SW 1271 (cell line): ENCODE measurements at regions not wholly inside any gene's neighbourhood (a gene's known extent, or its start where the extent isn't known, plus 50 kb on each side); places are given as distances from the start of the nearest gene placed in this dataset.

Experiments used
- DNase-seq, 2 experiments: peaks; one replicate each; lab custom pipeline; 2025; lab: John Stamatoyannopoulos, UW

DNA sequence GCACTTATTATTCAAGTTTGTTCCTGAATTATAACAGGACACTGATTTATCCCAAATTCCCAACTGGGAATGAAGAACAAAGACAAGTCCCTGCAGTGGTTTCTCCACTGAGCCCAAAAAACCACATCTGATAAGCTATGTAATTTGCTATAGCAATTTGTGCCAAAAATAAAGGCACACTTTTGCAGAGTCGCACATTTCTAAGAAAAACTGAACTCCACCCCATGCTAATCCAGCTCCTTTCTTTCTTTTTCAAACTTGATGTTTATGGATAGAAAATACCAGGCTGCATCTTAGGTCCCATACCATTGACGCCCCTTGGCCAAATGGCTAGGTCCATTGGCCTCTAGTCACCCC is 170.2 kb upstream of the CITED2 start:
- DNase-seq, result no peak

- no peak for DNase-seq
These were observed 167.9 kb upstream of the CITED2 start for GRCh38 chr6:139542351-139542750.

- no peak for DNase-seq
These were observed 166.4 kb upstream of the CITED2 start for GRCh38 chr6:139540894-139541293.

- DNase-seq, result no peak
These were observed 165.8 kb upstream of the CITED2 start for GRCh38 chr6:139540276-139540675.

DNA sequence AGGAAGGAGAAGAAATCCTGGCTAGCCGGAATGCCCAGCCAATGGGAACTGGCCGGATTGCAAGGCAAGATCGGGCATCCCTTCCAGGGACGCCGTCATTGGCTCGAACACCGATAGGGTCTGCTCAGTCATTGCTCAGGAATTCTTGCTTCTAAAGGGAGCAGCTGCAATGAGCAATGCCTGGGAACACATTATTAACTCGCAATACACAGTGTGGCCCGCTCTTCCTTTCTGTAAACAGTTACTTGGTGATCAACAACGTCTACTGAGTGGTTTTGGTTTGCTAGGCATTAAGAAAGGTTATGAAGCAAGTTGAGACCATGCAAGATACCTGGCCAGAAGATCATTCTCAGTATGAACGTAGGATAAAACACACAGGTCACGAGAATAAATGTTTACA is 165.4 kb upstream of the CITED2 start:
- DNase-seq, result no peak

DNA sequence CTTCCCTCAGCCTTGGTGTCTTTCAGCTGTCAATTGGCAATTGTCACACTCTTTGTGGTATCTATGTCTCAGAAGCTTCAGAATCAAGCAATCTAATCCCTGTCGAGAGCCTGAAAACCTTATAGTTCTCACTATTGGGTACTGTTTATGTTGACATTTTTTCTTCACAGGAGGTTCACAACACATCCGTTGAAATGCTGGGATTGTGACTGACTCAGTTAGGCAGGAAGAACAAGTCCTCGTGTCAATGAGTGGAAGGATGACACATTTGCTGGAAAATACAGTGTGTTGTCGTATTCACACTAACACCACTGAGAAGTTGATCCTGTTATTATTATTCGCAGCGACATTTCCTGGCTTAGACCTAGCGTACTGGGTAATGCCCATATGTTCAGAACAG is 163.9 kb upstream of the CITED2 start:
- no peak for DNase-seq

DNA sequence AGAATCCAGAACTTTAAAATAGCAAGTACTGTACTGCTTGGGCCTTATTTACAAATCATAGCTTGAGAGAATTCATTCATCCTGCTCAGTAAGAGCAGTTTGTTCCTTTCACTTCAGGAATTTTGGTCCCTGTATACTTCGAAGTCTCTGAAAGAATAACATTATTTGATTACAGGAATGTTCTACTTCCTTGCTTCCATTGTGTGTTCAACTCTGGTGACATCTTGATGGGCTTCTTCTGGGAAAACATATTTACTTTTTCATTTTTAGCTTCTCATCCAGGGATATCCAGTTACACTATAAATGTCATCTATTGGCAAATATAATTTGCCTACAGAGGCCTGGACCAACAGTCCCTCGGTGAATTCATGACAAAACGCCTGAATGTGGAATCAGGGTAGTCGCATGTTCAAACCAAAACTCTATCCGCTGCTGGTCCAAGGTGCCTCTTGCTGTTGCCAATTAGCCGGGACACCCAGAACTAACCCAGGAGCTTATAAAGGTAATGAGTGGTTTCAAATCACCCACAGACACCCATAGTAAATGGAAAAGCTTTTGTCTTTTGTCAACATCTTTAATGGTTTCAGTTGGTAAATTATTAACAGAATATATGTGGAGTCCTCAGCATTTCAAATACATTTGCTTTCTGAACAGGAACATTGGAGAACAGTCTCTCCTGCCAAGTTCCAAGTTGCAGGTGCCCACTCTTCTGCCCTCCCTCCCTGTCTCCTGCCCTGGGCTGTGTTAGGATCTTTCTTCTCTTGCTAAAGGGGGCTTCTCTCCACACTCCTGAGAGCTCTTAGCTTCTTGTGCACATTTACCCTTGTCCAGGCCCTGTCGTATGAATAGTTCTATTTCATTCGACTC is 162.5 kb upstream of the CITED2 start:
- DNase-seq, result no peak

GRCh38 chr6:139534472-139535115 is 160.1 kb upstream of the CITED2 start:
- no peak for DNase-seq

- DNase-seq, result no peak
These were observed 159.4 kb upstream of the CITED2 start for GRCh38 chr6:139533573-139534471.

GRCh38 chr6:139533171-139533570 is 158.7 kb upstream of the CITED2 start:
- no peak for DNase-seq

DNA sequence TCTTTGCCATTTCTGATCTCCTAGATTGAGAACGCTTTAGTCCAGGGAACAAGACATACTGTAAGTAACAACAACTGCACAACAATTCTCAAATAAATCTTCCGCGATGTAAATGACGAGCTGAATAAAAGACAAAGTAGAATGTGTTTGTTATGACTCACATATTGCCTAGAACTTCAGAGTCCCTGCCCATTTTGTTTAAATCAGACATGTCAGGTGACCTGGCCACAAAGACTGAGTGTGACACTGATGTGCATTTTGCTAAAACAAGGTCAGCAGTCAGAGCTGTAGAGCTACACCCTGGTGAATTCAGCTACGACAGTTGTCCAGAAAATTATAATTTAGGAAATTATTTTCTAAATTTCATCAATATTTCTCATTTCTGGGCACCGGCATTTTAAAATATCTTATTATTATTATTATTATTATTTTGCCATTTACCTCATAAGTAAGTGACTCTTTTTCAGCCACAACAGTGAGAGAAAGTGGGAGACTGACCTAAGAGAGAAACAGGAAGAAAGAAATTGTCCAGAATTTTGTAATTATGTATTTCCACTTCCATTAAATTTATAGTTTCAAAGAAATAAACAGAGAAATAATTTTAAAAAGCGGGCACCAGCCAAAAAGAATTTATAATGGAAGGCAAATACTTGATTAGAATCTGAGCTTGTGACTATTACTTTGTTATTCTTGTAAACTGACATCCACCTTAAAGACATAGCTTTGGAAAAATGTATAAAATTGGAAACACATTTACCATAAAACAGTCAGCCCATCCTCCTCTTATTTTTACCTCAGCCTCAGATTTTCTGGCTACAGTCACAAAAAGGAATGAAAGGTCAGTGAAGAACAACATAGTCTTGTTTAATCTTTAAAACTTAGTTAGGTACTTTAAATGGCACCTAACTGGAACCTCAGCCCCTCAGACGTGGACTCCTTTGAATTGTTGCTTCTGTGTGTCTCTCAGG is 157.0 kb upstream of the CITED2 start:
- no peak for DNase-seq

- no peak for DNase-seq
These were observed 156.1 kb upstream of the CITED2 start for GRCh38 chr6:139530561-139530960.

- DNase-seq, result no peak
These were observed 155.0 kb upstream of the CITED2 start for GRCh38 chr6:139529420-139529819.

- DNase-seq, result no peak
These were observed 154.0 kb upstream of the CITED2 start for GRCh38 chr6:139528471-139528870.

DNA sequence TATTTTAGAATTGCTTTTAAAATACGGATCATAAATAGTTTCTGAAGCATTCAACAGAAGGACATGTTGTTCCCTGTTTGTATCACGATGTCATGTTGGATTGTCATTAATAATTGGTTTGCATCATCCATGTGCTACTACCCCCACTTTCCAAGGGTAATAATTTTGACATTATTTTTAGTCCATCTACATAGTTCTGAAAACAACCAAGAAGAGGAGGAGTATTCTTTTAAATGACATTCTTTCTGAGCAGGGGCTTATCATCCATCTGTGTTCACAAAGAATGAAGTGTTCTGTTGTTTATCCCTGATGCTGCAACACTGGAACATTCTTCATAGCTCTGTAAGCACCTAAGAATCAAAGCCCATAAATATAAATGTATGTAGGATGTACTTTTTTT is 151.0 kb upstream of the CITED2 start:
- DNase-seq, result no peak

DNA sequence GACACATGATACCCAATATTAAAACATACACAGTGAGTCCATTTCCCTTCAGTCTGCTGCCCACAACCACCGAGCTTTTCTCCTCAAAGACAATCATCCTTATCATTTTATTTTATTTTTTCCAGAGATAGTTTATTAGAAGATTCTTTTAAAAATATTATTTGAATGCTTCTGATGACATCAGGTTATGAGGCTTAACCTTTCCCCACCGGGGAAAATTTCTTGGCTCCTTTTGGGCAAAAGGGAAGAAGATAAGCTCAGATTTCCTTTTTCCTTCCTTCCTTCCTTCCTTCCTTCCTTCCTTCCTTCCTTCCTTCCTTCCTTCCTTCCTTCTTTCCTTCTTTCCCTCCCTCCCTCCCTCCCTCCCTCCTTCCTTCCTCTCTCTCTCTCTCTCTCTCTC is 149.5 kb upstream of the CITED2 start:
- DNase-seq, result no peak

DNA sequence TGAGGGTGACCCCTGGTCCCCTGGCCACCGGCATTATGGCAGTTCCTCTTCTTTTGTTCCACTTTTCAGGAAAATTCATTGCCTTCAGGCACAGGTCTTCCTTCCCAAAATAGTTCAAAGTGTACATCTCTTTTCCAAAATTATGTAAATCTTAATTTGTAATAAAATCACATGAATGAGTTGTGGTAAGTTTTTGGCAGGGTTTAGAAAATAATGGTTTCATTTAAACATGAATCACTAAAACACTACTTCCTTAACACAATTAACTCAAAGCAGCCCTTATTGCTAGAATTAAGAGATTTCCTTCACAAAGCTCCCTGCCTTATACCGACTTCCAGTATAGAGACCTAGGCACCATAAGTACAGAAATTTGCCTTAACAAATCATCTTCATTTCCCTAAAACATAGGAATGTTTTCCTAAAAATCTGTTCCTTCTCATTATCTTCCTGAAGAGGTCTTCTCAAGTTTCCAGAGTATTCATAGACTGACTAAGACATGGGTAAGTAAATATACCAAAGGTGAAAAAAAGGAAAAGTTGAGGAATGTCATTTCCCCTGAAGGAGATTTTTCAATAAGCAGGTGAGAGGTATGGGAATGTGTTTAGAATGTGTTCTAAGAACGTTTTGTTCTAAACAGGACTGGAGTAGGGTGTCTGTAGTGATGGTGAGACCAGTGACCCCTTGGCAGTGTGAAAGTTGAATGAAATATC is 148.2 kb upstream of the CITED2 start:
- DNase-seq, result no peak

- DNase-seq, result no peak
These were observed 146.9 kb upstream of the CITED2 start for GRCh38 chr6:139521338-139521737.

DNA sequence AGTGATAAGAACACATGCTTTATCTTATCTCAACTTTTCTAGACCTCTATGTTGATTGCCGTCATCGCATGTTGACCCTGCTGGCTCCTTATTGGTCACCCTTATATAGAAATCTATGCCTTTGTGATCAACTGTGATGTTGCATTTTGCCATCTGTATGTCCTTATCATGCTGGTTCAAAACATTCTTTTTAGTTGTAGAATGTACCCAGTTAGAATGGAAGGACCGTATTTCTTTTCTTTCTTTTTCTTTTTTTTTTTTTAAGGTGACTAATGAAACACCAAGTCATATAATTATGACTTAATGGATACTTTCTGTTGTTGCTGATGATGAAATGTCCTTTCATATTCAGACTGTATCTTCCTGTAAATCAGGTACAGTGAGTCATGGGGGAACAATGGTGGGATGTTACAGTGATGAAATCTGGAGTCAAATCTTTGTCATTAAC is 145.9 kb upstream of the CITED2 start:
- DNase-seq, result no peak

DNA sequence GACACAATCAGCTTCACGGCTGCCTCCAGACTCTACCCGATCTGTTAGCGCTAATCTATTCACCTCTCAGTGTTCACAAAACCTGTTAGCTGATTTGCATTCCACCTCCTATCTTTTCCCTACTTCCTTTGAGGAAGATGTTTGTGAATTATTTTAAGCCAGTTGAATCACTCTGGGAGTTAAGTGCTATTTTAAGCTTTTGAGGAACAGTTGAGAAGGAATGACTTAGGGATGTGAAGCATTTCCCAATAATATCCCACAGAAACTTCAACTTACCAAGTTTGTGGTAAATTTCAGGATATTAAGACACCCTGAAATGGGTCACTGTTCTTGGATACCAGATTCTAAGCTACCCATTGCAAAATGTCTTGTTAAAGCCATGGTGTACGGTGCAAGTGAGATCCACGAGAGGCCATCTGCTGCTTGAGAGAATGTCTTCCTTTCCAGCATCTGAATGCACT is 145.2 kb upstream of the CITED2 start:
- no peak for DNase-seq

- no peak for DNase-seq
These were observed 144.6 kb upstream of the CITED2 start for GRCh38 chr6:139519097-139519496.
